ENCODE measurements at regions not wholly inside any gene's neighbourhood (a gene's known extent, or its start where the extent isn't known, plus 50 kb on each side); places are given as distances from the start of the nearest gene placed in this dataset.

- TF ChIP-seq CTCF (conservative IDR thresholded peaks at IDR 0.05; ENCODE audit: low read depth, low read length), result no peak
- no peak for TF ChIP-seq EZH2 (IDR thresholded peaks at IDR 0.05; ENCODE audit: borderline replicate concordance, low read depth, low read length, poor library complexity, severe bottlenecking)
Observed at GRCh38 chr14:101459551-101459900, 101.8 kb upstream of the DIO3 start.

Data from A673 (cell line).